HG02938 (cell line): ENCODE measurements at regions not wholly inside any gene's neighbourhood (a gene's known extent, or its start where the extent isn't known, plus 50 kb on each side); places are given as distances from the start of the nearest gene placed in this dataset.

Experiments used
- ATAC-seq: cut with Tn5 transposase; IDR thresholded peaks from one replicate; pipeline ENCODE4 v1.9.1; 2021; ENCODE audit warnings: mild to moderate bottlenecking, moderate library complexity; ENCODE audit not compliant: unreplicated experiment

- no peak for ATAC-seq
These were observed 172.5 kb downstream of the SH2D1A start for GRCh38 chrX:124518885-124519284.

- ATAC-seq: no peak
These were observed 178.5 kb downstream of the SH2D1A start for GRCh38 chrX:124524852-124525251.

- ATAC-seq: no peak
These were observed 183.4 kb downstream of the SH2D1A start for GRCh38 chrX:124529786-124530185.

- no peak for ATAC-seq
These were observed 184.4 kb downstream of the SH2D1A start for GRCh38 chrX:124530803-124531202.

- ATAC-seq: no peak
These were observed 188.2 kb downstream of the SH2D1A start for GRCh38 chrX:124534536-124534935.

GRCh38 chrX:124540474-124540873 is 194.1 kb downstream of the SH2D1A start:
- no peak for ATAC-seq

- ATAC-seq: no peak
These were observed 202.2 kb downstream of the SH2D1A start for GRCh38 chrX:124548571-124548970.

GRCh38 chrX:124555036-124555595 is 208.8 kb downstream of the SH2D1A start:
- ATAC-seq: no peak

GRCh38 chrX:124557976-124558375 is 211.6 kb downstream of the SH2D1A start:
- no peak for ATAC-seq

- ATAC-seq: no peak
These were observed 227.1 kb downstream of the SH2D1A start for GRCh38 chrX:124573468-124573867.

- no peak for ATAC-seq
These were observed 246.4 kb downstream of the SH2D1A start for GRCh38 chrX:124592744-124593143.

- no peak for ATAC-seq
These were observed 247.8 kb downstream of the SH2D1A start for GRCh38 chrX:124594017-124594651.

- ATAC-seq: no peak
These were observed 259.1 kb downstream of the SH2D1A start for GRCh38 chrX:124605511-124605910.

GRCh38 chrX:124606724-124607123 is 260.4 kb downstream of the SH2D1A start:
- no peak for ATAC-seq

- no peak for ATAC-seq
These were observed 273.3 kb downstream of the SH2D1A start for GRCh38 chrX:124619710-124620109.

- no peak for ATAC-seq
These were observed 288.0 kb downstream of the SH2D1A start for GRCh38 chrX:124634363-124634762.

GRCh38 chrX:124641737-124642491 is 295.6 kb downstream of the SH2D1A start:
- ATAC-seq: no peak

GRCh38 chrX:124646403-124646802 is 300.0 kb downstream of the SH2D1A start:
- no peak for ATAC-seq

GRCh38 chrX:124651031-124651430 is 304.7 kb downstream of the SH2D1A start:
- ATAC-seq: no peak

- ATAC-seq: no peak
These were observed 319.4 kb downstream of the SH2D1A start for GRCh38 chrX:124665621-124666400.

- ATAC-seq: no peak
These were observed 332.8 kb downstream of the SH2D1A start for GRCh38 chrX:124679199-124679598.
